ENCODE measurements at regions not wholly inside any gene's neighbourhood (a gene's known extent, or its start where the extent isn't known, plus 50 kb on each side); places are given as distances from the start of the nearest gene placed in this dataset.
"Not testable (repeated sequence)": the region's sequence is repeated elsewhere in the genome, so short reads cannot be mapped to it uniquely, and the experiment has no call there.

- no peak for DNase-seq
Measured at GRCh38 chr5:89181546-89181945, 298.6 kb upstream of the MEF2C start.

GRCh38 chr5:89179731-89180130 is 296.7 kb upstream of the MEF2C start:
- DNase-seq: no peak

GRCh38 chr5:89178541-89178940 is 295.6 kb upstream of the MEF2C start:
- no peak for DNase-seq

GRCh38 chr5:89173528-89173927 is 290.5 kb upstream of the MEF2C start:
- no peak for DNase-seq

- no peak for DNase-seq
Measured at GRCh38 chr5:89168766-89169165, 285.8 kb upstream of the MEF2C start.

GRCh38 chr5:89164703-89165102 is 281.7 kb upstream of the MEF2C start:
- DNase-seq: not testable (repeated sequence)

GRCh38 chr5:89156226-89156625 is 273.2 kb upstream of the MEF2C start:
- no peak for DNase-seq

GRCh38 chr5:89147031-89147430 is 264.0 kb upstream of the MEF2C start:
- no peak for DNase-seq

- no peak for DNase-seq
Measured at GRCh38 chr5:89137148-89137547, 254.2 kb upstream of the MEF2C start.

- DNase-seq: no peak
Measured at GRCh38 chr5:89133975-89134374, 251.0 kb upstream of the MEF2C start.

- DNase-seq: no peak
Measured at GRCh38 chr5:89133129-89133528, 250.1 kb upstream of the MEF2C start.

GRCh38 chr5:89130851-89131250 is 247.9 kb upstream of the MEF2C start:
- DNase-seq: no peak

GRCh38 chr5:89129941-89130340 is 247.0 kb upstream of the MEF2C start:
- DNase-seq: no peak

- no peak for DNase-seq
Measured at GRCh38 chr5:89128906-89129625, 246.1 kb upstream of the MEF2C start.

- no peak for DNase-seq
Measured at GRCh38 chr5:89128092-89128491, 245.1 kb upstream of the MEF2C start.

GRCh38 chr5:89127191-89127590 is 244.2 kb upstream of the MEF2C start:
- no peak for DNase-seq

- DNase-seq: no peak
Measured at GRCh38 chr5:89125372-89125771, 242.4 kb upstream of the MEF2C start.

- DNase-seq: no peak
Measured at GRCh38 chr5:89123581-89123980, 240.6 kb upstream of the MEF2C start.

- no peak for DNase-seq
Measured at GRCh38 chr5:89120719-89121118, 237.7 kb upstream of the MEF2C start.

- no peak for DNase-seq
Measured at GRCh38 chr5:89117124-89117644, 234.2 kb upstream of the MEF2C start.

- DNase-seq: no peak
Measured at GRCh38 chr5:89110916-89111646, 228.1 kb upstream of the MEF2C start.

- DNase-seq: no peak
Measured at GRCh38 chr5:89106480-89106879, 223.5 kb upstream of the MEF2C start.

- DNase-seq: no peak
Measured at GRCh38 chr5:89105836-89106235, 222.9 kb upstream of the MEF2C start.

GRCh38 chr5:89105171-89105695 is 222.2 kb upstream of the MEF2C start:
- DNase-seq: no peak

All from effector CD8-positive, alpha-beta T cell (primary cell).